ENCODE measurements at regions not wholly inside any gene's neighbourhood (a gene's known extent, or its start where the extent isn't known, plus 50 kb on each side); places are given as distances from the start of the nearest gene placed in this dataset.

DNA sequence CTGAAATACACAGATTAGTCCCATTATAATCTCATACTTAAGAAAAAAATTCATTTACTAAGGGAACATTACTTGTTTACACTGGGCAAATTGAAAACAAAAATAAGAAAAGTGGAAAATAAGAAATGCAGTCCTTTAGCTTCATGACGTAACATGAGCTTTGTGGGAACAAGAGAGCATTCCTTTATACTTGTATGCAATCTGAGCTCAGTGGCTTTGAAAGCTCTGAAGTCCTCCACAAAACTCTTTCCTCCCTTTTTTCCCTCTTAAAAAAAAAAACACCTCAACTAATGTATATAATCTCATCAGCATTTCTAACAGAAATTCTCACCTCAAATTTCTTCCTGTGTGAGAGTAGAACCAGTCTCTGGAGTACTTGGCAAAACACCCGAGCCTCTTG lies 76.9 kb upstream of the OTX2 start:
- TF ChIP-seq, protein P1, sequence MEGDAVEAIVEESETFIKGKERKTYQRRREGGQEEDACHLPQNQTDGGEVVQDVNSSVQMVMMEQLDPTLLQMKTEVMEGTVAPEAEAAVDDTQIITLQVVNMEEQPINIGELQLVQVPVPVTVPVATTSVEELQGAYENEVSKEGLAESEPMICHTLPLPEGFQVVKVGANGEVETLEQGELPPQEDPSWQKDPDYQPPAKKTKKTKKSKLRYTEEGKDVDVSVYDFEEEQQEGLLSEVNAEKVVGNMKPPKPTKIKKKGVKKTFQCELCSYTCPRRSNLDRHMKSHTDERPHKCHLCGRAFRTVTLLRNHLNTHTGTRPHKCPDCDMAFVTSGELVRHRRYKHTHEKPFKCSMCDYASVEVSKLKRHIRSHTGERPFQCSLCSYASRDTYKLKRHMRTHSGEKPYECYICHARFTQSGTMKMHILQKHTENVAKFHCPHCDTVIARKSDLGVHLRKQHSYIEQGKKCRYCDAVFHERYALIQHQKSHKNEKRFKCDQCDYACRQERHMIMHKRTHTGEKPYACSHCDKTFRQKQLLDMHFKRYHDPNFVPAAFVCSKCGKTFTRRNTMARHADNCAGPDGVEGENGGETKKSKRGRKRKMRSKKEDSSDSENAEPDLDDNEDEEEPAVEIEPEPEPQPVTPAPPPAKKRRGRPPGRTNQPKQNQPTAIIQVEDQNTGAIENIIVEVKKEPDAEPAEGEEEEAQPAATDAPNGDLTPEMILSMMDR (IDR thresholded peaks at IDR 0.05; ENCODE audit: low read depth, low read length), result no peak
- TF ChIP-seq EZH2phosphoT487 (IDR thresholded peaks at IDR 0.05; ENCODE audit: low read depth), result no peak

Data from OCI-LY3 (cell line).